Upper lobe of right lung (tissue), 1 donor: ENCODE measurements at regions not wholly inside any gene's neighbourhood (a gene's known extent, or its start where the extent isn't known, plus 50 kb on each side); places are given as distances from the start of the nearest gene placed in this dataset.

ENCODE experiments used
- ATAC-seq: fragments of 200-7000 bp; cut with Tn5 transposase; one replicate; pipeline ENCODE4 v1.9.1; 2020; ENCODE audit warnings: mild to moderate bottlenecking, moderate library complexity
- DNase-seq: peaks from one replicate; pipeline ENCODE4 v3.0.0-alpha.2; 2020
- H3K27ac ChIP-seq: fragments of 200-600 bp; one replicate; pipeline ENCODE4 v1.8.0; 2022
- H3K27me3 ChIP-seq: fragments of 200-600 bp; one replicate; pipeline ENCODE4 v1.8.0; 2022; ENCODE audit warnings: mild to moderate bottlenecking
- H3K36me3 ChIP-seq: fragments of 200-600 bp; one replicate; pipeline ENCODE4 v1.8.0; 2022
- H3K4me1 ChIP-seq: fragments of 200-600 bp; one replicate; pipeline ENCODE4 v1.8.0; 2022
- H3K4me3 ChIP-seq: fragments of 200-600 bp; one replicate; pipeline ENCODE4 v1.8.0; 2022; ENCODE audit warnings: mild to moderate bottlenecking
- H3K9me3 ChIP-seq: fragments of 200-600 bp; one replicate; pipeline ENCODE4 v1.8.0; 2022
- intact Hi-C: fragments of 100-400 bp; cut with DNase I; formaldehyde crosslinking; loops from one replicate; pipeline ENCODE4 v1.11.0; 2022
- TF ChIP-seq, protein P1 (sequence below): fragments of 200-600 bp; IDR thresholded peaks from one replicate; pipeline ENCODE4 v1.8.0; 2022; ENCODE audit warnings: antibody characterized with exemption
- donor health status: DM: no; HTN: yes; CAD: no; lungs with severe emphysema.

DNA sequence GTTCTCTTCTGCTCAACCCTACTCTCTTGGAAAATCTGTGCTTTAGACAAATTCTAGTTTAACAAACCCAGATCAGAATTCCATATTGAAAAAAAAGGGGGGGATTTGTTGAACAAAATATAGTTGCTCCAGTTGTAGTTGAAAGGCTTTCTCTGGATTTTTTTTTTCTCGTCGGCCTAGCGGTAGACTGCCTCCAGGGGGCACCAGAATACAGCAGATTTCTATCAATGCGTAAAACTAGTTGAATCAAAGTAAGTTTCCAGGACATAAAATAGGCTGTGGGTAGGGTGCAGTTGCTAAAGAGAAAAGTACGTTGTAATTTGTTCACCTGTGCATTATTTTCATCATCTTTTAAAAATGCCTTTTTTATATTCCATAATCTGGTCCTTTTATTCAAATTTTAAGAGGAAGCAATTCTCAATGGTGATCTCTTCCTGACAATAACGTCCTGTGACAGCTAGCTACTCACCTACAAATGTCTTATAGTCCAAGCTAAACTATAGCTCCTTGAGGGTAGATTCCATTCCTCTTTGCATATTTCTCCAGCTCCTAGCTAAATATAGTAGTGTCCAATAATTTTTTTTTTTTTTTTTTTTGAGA lies 105.4 kb downstream of the PERP start:
- Histone ChIP-seq H3K27me3 (no peaks in the 10 kb centered on the region), H3K36me3 (no peaks in the 10 kb centered on the region), H3K4me3 (no peak overlapping the region), H3K4me1 (no peaks in the 10 kb centered on the region), H3K27ac (no peak overlapping the region), H3K9me3 (no peaks in the 10 kb centered on the region)
- intact Hi-C loops, result loop anchor here (5.0 kb wide), 1 partner anchor 105 kb away; the partner anchor contains the start of gene PERP
- DNase-seq (no peak), ATAC-seq (peak; percentile 81)
- TF ChIP-seq, protein P1, sequence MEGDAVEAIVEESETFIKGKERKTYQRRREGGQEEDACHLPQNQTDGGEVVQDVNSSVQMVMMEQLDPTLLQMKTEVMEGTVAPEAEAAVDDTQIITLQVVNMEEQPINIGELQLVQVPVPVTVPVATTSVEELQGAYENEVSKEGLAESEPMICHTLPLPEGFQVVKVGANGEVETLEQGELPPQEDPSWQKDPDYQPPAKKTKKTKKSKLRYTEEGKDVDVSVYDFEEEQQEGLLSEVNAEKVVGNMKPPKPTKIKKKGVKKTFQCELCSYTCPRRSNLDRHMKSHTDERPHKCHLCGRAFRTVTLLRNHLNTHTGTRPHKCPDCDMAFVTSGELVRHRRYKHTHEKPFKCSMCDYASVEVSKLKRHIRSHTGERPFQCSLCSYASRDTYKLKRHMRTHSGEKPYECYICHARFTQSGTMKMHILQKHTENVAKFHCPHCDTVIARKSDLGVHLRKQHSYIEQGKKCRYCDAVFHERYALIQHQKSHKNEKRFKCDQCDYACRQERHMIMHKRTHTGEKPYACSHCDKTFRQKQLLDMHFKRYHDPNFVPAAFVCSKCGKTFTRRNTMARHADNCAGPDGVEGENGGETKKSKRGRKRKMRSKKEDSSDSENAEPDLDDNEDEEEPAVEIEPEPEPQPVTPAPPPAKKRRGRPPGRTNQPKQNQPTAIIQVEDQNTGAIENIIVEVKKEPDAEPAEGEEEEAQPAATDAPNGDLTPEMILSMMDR, result peak; percentile 91

DNA sequence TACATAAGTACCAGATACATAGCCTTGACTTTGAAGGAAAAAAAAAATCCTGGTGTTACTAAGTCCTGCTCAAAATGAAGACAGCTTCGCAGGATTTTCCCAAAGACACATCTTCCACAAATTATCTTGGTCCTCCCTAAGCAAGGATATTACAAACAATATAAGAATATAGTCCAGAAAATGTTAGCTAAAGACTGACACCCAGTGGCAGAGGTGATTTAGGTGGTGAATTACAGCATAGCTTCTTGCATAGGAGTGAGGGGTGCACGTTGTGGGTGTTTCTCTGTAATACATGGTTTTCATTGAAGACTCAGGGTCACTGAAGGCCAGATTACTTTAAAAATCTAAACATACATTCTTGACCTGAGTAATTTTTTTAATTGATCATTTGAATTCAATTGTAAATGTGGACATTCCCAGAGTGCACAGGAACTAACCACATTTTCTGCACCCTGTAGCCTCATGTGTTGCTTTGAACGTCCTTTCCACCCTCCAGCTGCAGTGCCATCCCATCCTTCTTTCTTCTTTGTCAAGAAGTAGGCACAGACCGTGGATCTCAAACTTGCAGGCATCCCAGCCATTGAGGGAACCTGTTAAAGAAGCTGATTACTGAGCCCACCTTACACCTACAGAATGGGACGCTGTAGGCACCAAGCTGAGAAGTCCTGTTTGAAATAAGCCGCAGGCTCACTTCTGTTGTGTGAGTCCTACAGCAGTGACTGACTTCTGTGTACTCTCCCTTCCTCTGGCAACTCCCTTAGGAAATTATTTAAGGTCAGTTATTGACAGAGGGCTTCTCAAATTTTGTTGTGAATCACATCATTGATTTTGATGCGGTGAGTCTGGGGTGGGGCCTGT lies 102.6 kb downstream of the PERP start:
- no peak overlapping the region for H3K4me3 ChIP-seq
- H3K9me3 ChIP-seq, result no peaks in the 10 kb centered on the region
- no peaks in the 10 kb centered on the region for H3K27me3 ChIP-seq
- intact Hi-C loops, result loop anchor here (5.0 kb wide), 1 partner anchor 103 kb away; the partner anchor contains the start of gene PERP
- DNase-seq, result no peak
- H3K4me1 ChIP-seq, result no peaks in the 10 kb centered on the region
- H3K36me3 ChIP-seq, result no peaks in the 10 kb centered on the region
- TF ChIP-seq, protein P1, result peak; percentile 51
- no peak overlapping the region for H3K27ac ChIP-seq
- ATAC-seq, result peak; percentile 66

DNA sequence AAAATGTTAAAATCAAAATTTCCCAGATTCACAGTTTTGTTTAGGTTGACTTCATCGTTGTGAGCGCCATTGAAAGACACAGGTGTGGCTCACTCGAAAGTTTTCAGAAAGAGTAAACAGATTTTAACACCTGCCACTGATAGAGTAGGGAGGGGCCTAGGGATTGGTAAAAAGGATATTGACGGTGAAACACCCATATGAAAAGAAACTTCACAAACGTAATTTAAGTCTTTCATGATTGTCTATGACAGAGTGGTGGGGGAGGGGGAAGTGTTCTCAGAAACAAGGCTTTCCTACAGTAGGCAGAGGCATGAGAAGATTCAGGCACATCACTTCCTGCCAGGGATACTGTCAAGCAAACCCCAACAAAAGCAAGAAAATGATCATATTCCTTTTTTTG lies 101.4 kb downstream of the PERP start:
- intact Hi-C loops, result no loop called here
- H3K4me1 ChIP-seq, result no peaks in the 10 kb centered on the region
- no peaks in the 10 kb centered on the region for H3K36me3 ChIP-seq
- TF ChIP-seq, protein P1, result no peak
- H3K27me3 ChIP-seq, result no peaks in the 10 kb centered on the region
- no peak overlapping the region for H3K4me3 ChIP-seq
- H3K27ac ChIP-seq, result no peak overlapping the region
- no peaks in the 10 kb centered on the region for H3K9me3 ChIP-seq
- no peak for ATAC-seq
- no peak for DNase-seq

DNA sequence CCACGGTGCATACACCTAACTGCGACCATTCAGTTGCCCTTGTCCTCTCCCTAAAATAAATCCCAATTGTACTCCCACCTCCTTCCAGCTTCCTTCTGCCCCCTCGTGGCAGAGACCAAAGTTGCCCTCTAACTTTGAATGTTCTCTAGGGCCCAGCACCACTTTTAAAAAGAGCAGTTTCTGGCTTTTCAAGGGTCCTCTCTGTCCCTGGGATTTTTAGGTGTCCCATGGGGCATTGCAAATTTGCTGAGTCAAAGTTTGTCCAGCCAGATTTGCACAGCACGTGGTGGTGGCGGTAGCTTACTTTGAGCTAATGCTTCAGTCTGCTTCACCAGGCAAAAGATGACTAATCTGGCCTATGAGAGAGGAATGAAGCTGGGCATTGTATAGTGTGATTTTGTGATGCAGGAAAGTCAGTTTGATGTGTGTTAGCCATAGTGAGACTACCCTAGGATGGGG lies 100.2 kb downstream of the PERP start:
- DNase-seq (no peak), ATAC-seq (peak; percentile 68)
- Histone ChIP-seq H3K36me3 (no peaks in the 10 kb centered on the region), H3K27ac (no peak overlapping the region), H3K27me3 (no peaks in the 10 kb centered on the region), H3K4me3 (no peak overlapping the region), H3K9me3 (no peaks in the 10 kb centered on the region), H3K4me1 (no peaks in the 10 kb centered on the region)
- TF ChIP-seq, protein P1, result peak; percentile 58
- intact Hi-C loops, result no loop called here

DNA sequence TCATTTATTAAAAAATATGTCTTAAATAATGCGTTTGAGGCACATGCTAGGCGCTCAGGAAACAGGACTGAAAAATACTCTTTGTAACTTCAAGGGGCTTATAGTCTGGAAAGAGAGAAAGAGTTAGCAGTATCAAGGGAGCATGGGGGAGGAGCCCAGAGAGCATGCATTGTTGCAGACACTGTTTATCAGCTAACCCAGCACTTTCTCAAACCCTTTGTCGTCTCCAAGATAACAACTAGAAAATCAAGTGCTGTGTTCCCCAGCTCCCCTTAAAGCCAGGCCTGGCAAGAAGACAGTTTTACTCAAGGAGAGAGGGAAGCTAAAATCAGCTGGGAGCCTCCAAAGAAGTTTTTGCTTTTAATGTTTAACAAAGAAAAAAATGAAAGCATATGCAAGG lies 98.4 kb downstream of the PERP start:
- Histone ChIP-seq H3K9me3 (no peaks in the 10 kb centered on the region), H3K27me3 (no peaks in the 10 kb centered on the region), H3K4me3 (no peak overlapping the region), H3K4me1 (no peaks in the 10 kb centered on the region), H3K27ac (no peak overlapping the region), H3K36me3 (no peaks in the 10 kb centered on the region)
- ATAC-seq (no peak), DNase-seq (no peak)
- TF ChIP-seq, protein P1, result no peak
- intact Hi-C loops, result no loop called here
